ENCODE measurements at regions not wholly inside any gene's neighbourhood (a gene's known extent, or its start where the extent isn't known, plus 50 kb on each side); places are given as distances from the start of the nearest gene placed in this dataset.

- Histone ChIP-seq H3K23ac (ENCODE audit: low read depth, low read length) (no peak overlapping the region), H2AK9ac (replicated peaks; ENCODE audit: low read depth, low read length, poor library complexity) (no peak overlapping the region), H2BK5ac (ENCODE audit: low read depth, low read length, poor library complexity, severe bottlenecking) (no peak overlapping the region), H3K4me3 (ENCODE audit: insufficient read depth, low read depth, low read length) (no peak overlapping the region), H2BK20ac (ENCODE audit: low read depth, low read length) (no peak overlapping the region), H2AFZ (replicated peaks; ENCODE audit: low read length, poor library complexity) (no peak overlapping the region), H2BK15ac (ENCODE audit: low read depth, low read length) (no peak overlapping the region), H2BK120ac (ENCODE audit: low read depth, low read length) (no peak overlapping the region), H4K8ac (ENCODE audit: low read depth in 2 of 2, low read length in 2 of 2) (no peak overlapping the region), H3K27me3 (ENCODE audit: control insufficient read depth, insufficient read depth, low read length) (no peaks in the 10 kb centered on the region), H3K4me2 (ENCODE audit: low read depth, low read length) (no peak overlapping the region), H3K9ac (ENCODE audit: low read depth, low read length) (no peak overlapping the region), H3K4ac (ENCODE audit: low read depth, low read length) (no peak overlapping the region), H3K9me1 (ENCODE audit: insufficient read depth, low read length) (no peaks in the 10 kb centered on the region), H4K5ac (ENCODE audit: low read depth, low read length) (no peak overlapping the region), H3K18ac (ENCODE audit: low read depth, low read length) (no peak overlapping the region), H3K27ac (ENCODE audit: insufficient read depth, low read length) (no peak overlapping the region), H3K36me3 (ENCODE audit: control insufficient read depth, insufficient read depth, low read length) (no peaks in the 10 kb centered on the region), H4K91ac (ENCODE audit: insufficient read depth, low read depth, low read length) (no peak overlapping the region), H3K4me1 (ENCODE audit: control insufficient read depth, insufficient read depth, low read length) (no peaks in the 10 kb centered on the region), H2AK5ac (ENCODE audit: low read depth, low read length) (no peak overlapping the region), H3K56ac (ENCODE audit: extremely low read depth, insufficient read depth, low read length) (no peak overlapping the region), H3K9me3 (ENCODE audit: control insufficient read depth, insufficient read depth, low read length) (no peaks in the 10 kb centered on the region), H4K20me1 (ENCODE audit: insufficient read depth, low read length) (no peaks in the 10 kb centered on the region), H3K79me1 (ENCODE audit: low read depth in 1 of 2, low read length in 2 of 2) (no peaks in the 10 kb centered on the region), H3K14ac (replicated peaks; ENCODE audit: low read depth, low read length) (no peak overlapping the region)
- intact Hi-C loops (cut with micrococcal nuclease) = no loop called here
- TF ChIP-seq BHLHE40 (IDR thresholded peaks at IDR 0.05; ENCODE audit: low read depth, low read length) (no peak), FOS (IDR thresholded peaks at IDR 0.05; ENCODE audit: low read depth, low read length) (no peak), SMC3 (IDR thresholded peaks at IDR 0.05; ENCODE audit: low read depth, low read length) (no peak), CHD1 (IDR thresholded peaks at IDR 0.05; ENCODE audit: low read depth, low read length) (no peak), RCOR1 (IDR thresholded peaks at IDR 0.05; ENCODE audit: insufficient replicate concordance, low read length) (no peak), CTCF (conservative IDR thresholded peaks at IDR 0.05; ENCODE audit: low read depth, low read length) (no peak), NFE2L2 (IDR thresholded peaks at IDR 0.05; ENCODE audit: low read depth, low read length) (no peak), MAFK (IDR thresholded peaks at IDR 0.05; ENCODE audit: low read depth, low read length) (no peak), USF2 (IDR thresholded peaks at IDR 0.05; ENCODE audit: low read depth, low read length) (no peak)
- ATAC-seq (ENCODE audit: low read depth) (no peak), DNase-seq (no peak)
- in situ Hi-C loops (cut with MboI; ENCODE audit: low sequenced_read_pairs) = no loop called here
- ChIA-PET CTCF (no interaction called here), POLR2A (ENCODE audit: unreplicated experiment) (no interaction called here)
- dilution Hi-C loops (cut with HindIII; ENCODE audit: low sequenced_read_pairs, unreplicated experiment) = no loop called here
- 20 to 100% methylated on average over 1 of the region's 1 CpG for WGBS, 2 experiments (ENCODE audit: extremely low coverage in 2 of 2, insufficient read length in 1 of 2)
- no TSS peak for BruUV-seq (replicated peaks)
These were observed 66.3 kb upstream of the BBX start for GRCh38 chr3:107456501-107456900.

Measured in IMR-90 (cell line).